K562 (cell line): ENCODE measurements at regions not wholly inside any gene's neighbourhood (a gene's known extent, or its start where the extent isn't known, plus 50 kb on each side); places are given as distances from the start of the nearest gene placed in this dataset.

Experiments used
- ATAC-seq: fragments of 200-7000 bp; cut with Tn5 transposase; 3 replicates; pipeline ENCODE4 v1.9.1; 2020; ENCODE audit warnings: moderate library complexity
- BruUV-seq: library from RNA; stranded (reverse); fragments of 400-500 nt; replicated peaks from 2 replicates; lab custom pipeline; 2021; lab: Mats Ljungman, UMichigan
- CTCF ChIA-PET: fragments of 300-600 bp; formaldehyde crosslinking; extraction: SDS; loops from one replicate; lab custom pipeline; 2021; ENCODE audit warnings: low intra/inter-chr PET ratio; lab: Yijun Ruan, JAX
- POLR2A ChIA-PET: fragments of 300-600, 350-650 bp; sonication (Branson Sonifier 250); formaldehyde crosslinking; extraction: SDS; loops from one replicate; lab custom pipeline; 2021; ENCODE audit warnings: antibody characterized with exemption, inconsistent platforms; lab: Yijun Ruan, JAX
- DNase-seq, 4 experiments: peaks; one replicate each; pipeline versions ENCODE4 v3.0.0 to v3.0.0-alpha.2; 2011 to 2018; ENCODE audit warnings: low spot score in 3 of 4, mixed read lengths in 3 of 4; ENCODE audit errors: extremely low read depth in 1 of 4
- FAIRE-seq: peaks from 2 replicates; lab custom pipeline; 2011; peaks lifted over from hg19 to GRCh38; lab: Jason Lieb, UNC
- H2AFZ ChIP-seq: 2 replicates; pipeline ENCODE4 v1.6.0; 2011; ENCODE audit warnings: low read depth, low read length, control low read depth, inconsistent platforms
- H3K27ac ChIP-seq: fragments of 200-600 bp; 3 replicates; pipeline ENCODE4 v1.8.0; 2011; ENCODE audit warnings: low read depth, mild to moderate bottlenecking, control low read depth, inconsistent platforms, low read length, moderate library complexity, mixed read lengths; ENCODE audit errors: extremely low read depth
- H3K27me3 ChIP-seq, 2 experiments: fragments of 300-600 bp in 1 of 2; 2 replicates in 1 of 2; 3 replicates in 1 of 2; pipeline versions ENCODE4 v1.6.0 to v1.8.0; 2011; ENCODE audit warnings: inconsistent platforms in 2 of 2, low read length in 2 of 2, mild to moderate bottlenecking in 1 of 2, mixed read lengths in 1 of 2, moderate library complexity in 1 of 2; ENCODE audit not compliant: control insufficient read depth in 2 of 2, insufficient read depth in 2 of 2
- H3K36me3 ChIP-seq: fragments of 300-600 bp; 3 replicates; pipeline ENCODE4 v1.8.0; 2011; ENCODE audit warnings: mild to moderate bottlenecking, low read length, inconsistent platforms; ENCODE audit not compliant: control insufficient read depth, insufficient read depth
- H3K4me1 ChIP-seq, 2 experiments: fragments of 200-600 bp in 1 of 2; replicated peaks in 1 of 2; 2 replicates in 1 of 2; 3 replicates in 1 of 2; pipeline versions ENCODE4 v1.5.1 to v1.8.0; 2011; ENCODE audit warnings: inconsistent platforms in 2 of 2, low read length in 2 of 2, mild to moderate bottlenecking in 1 of 2, mixed read lengths in 1 of 2, moderate library complexity in 1 of 2; ENCODE audit not compliant: control insufficient read depth in 2 of 2, insufficient read depth in 2 of 2
- H3K4me2 ChIP-seq: 2 replicates; pipeline ENCODE4 v1.6.1; 2011; ENCODE audit warnings: low read length, control low read depth, inconsistent platforms, mixed read lengths; ENCODE audit not compliant: insufficient read depth
- H3K4me3 ChIP-seq: fragments of 200-600 bp; sonication (generic), shearing (Covaris generic); 2 replicates; pipeline ENCODE4 v1.5.1; 2016; ENCODE audit warnings: control low read depth, inconsistent platforms
- H3K79me2 ChIP-seq: fragments of 200-600 bp; 3 replicates; pipeline ENCODE4 v1.8.0; 2011; ENCODE audit warnings: low read length, inconsistent platforms; ENCODE audit not compliant: control insufficient read depth, insufficient read depth
- H3K9ac ChIP-seq, 2 experiments: 2 replicates each; pipeline versions ENCODE4 v1.6.0 to v1.6.1; 2011; ENCODE audit warnings: low read depth in 2 of 2, low read length in 2 of 2, control low read depth in 1 of 2, inconsistent platforms in 1 of 2, mild to moderate bottlenecking in 1 of 2, mixed read lengths in 1 of 2; ENCODE audit not compliant: insufficient read depth in 1 of 2
- H3K9me1 ChIP-seq: one replicate; pipeline ENCODE4 v1.6.0; 2011; ENCODE audit warnings: inconsistent platforms, mild to moderate bottlenecking, low read length, moderate library complexity; ENCODE audit not compliant: control insufficient read depth, insufficient read depth
- H3K9me3 ChIP-seq: replicated peaks from 2 replicates; pipeline ENCODE4 v1.5.1; 2011; ENCODE audit warnings: low read depth, low read length, inconsistent platforms; ENCODE audit not compliant: control insufficient read depth, insufficient read depth
- H4K20me1 ChIP-seq: replicated peaks from 2 replicates; pipeline ENCODE4 v1.6.1; 2011; ENCODE audit warnings: low read length, inconsistent platforms, mixed read lengths; ENCODE audit not compliant: control insufficient read depth, insufficient read depth
- CHD4 ChIP-seq: fragments of 200-600 bp; sonication (generic); IDR thresholded peaks from 3 replicates; pipeline ENCODE4 v1.6.1; 2012; ENCODE audit warnings: low read depth, mild to moderate bottlenecking, mixed read lengths, low read length, inconsistent platforms; ENCODE audit not compliant: insufficient read depth, insufficient replicate concordance, poor library complexity, severe bottlenecking
- CREBBP ChIP-seq: IDR thresholded peaks from one replicate; pipeline ENCODE4 v1.6.1; 2012; ENCODE audit warnings: low read depth, mild to moderate bottlenecking, control low read depth, inconsistent platforms, low read length
- E2F6 ChIP-seq, 2 experiments: IDR thresholded peaks; 2 replicates each; pipeline ENCODE4 v1.6.1; 2011; ENCODE audit warnings: borderline replicate concordance in 1 of 2, control low read depth in 1 of 2, low read depth in 1 of 2, low read length in 1 of 2, mild to moderate bottlenecking in 1 of 2, mixed read lengths in 1 of 2, moderate library complexity in 1 of 2; ENCODE audit not compliant: insufficient read depth in 1 of 2, insufficient read length in 1 of 2, poor library complexity in 1 of 2, severe bottlenecking in 1 of 2; ENCODE audit errors: extremely low read depth in 1 of 2
- GABPB2 ChIP-seq: fragments of 250-450 bp; sonication (Bioruptor Pico); conservative IDR thresholded peaks from 2 replicates; pipeline ENCODE4 v1.5.1; 2021; ENCODE audit warnings: mild to moderate bottlenecking
- HDAC6 ChIP-seq: IDR thresholded peaks from 2 replicates; pipeline ENCODE4 v1.6.1; 2012; ENCODE audit warnings: low read depth, mild to moderate bottlenecking, control low read depth, inconsistent platforms, low read length, moderate library complexity
- KDM2B ChIP-seq: fragments of 250-450 bp; sonication (Bioruptor Pico); IDR thresholded peaks from 2 replicates; pipeline ENCODE4 v1.8.0; 2021; ENCODE audit warnings: mild to moderate bottlenecking, moderate library complexity
- SAFB ChIP-seq: fragments of 200-400 bp; formaldehyde crosslinking; IDR thresholded peaks from 2 replicates; pipeline ENCODE4 v1.6.1; 2017; ENCODE audit warnings: low read depth, low read length, borderline replicate concordance
- TRIM25 ChIP-seq: fragments of 450-650 bp; IDR thresholded peaks from 2 replicates; pipeline ENCODE4 v1.7.0; 2016; ENCODE audit warnings: borderline replicate concordance
- ZBED1 ChIP-seq: IDR thresholded peaks from 2 replicates; pipeline ENCODE4 v1.6.1; 2014
- ZBTB17 ChIP-seq: fragments of 450-650 bp; formaldehyde crosslinking; IDR thresholded peaks from 2 replicates; pipeline ENCODE4 v1.4.0; 2020; ENCODE audit warnings: mild to moderate bottlenecking
- ZFP91 ChIP-seq: sonication (generic); formaldehyde crosslinking; IDR thresholded peaks from 2 replicates; pipeline ENCODE4 v1.8.0; 2022; ENCODE audit warnings: mild to moderate bottlenecking, missing genetic modification reagents
- ZNF184 ChIP-seq: sonication (generic); formaldehyde crosslinking; IDR thresholded peaks from 2 replicates; pipeline ENCODE4 v1.5.0; 2020; ENCODE audit warnings: missing genetic modification reagents
- WGBS: fragments of 100-300 bp; shearing (Covaris generic); methylation state at CpG from one replicate; pipeline ENCODE4 v1.1.6; 2016; ENCODE audit warnings: low coverage, mixed read lengths; ENCODE audit not compliant: insufficient coverage; ENCODE audit errors: missing lambda C conversion rate; 5-methylcytosine and 5-hydroxymethylcytosine counted together
- in situ Hi-C: fragments of 300-500 bp; cut with MboI; formaldehyde crosslinking; loops from 4 replicates; pipeline ENCODE4 v1.15.0; 2018; ENCODE audit warnings: inconsistent platforms, mixed read lengths
- intact Hi-C: fragments of 100-400 bp; cut with micrococcal nuclease; formaldehyde crosslinking; loops from 2 replicates; pipeline ENCODE4 v1.14.2; 2022

- no peak for TF ChIP-seq SAFB
- TF ChIP-seq E2F6 (IDR thresholded peaks at IDR 0.05; ENCODE audit: borderline replicate concordance in 1 of 2, extremely low read depth in 1 of 2, insufficient read depth in 1 of 2, insufficient read length in 1 of 2, low read depth in 1 of 2, low read length in 1 of 2, poor library complexity in 1 of 2, severe bottlenecking in 1 of 2), result no peak
- no peak for TF ChIP-seq GABPB2 (CRISPR knock-in tag)
- no peak for TF ChIP-seq ZFP91 (CRISPR knock-in tag)
- TF ChIP-seq ZBED1, result no peak
- TF ChIP-seq TRIM25, result no peak
- TF ChIP-seq, all 486 proteins: peak for 3
These were observed 1168.8 kb upstream of the AGA start (continued) for GRCh38 chr4:178611062-178611461.

- Histone ChIP-seq H3K79me2 (no peaks in the 10 kb centered on the region), H3K36me3 (no peaks in the 10 kb centered on the region), H3K4me1 (no peaks in the 10 kb centered on the region), H3K27me3 (no peaks in the 10 kb centered on the region), H4K20me1 (no peaks in the 10 kb centered on the region), H3K9ac (no peak overlapping the region), H3K9me3 (no peaks in the 10 kb centered on the region), H2AFZ (no peak overlapping the region), H3K4me2 (no peak overlapping the region), H3K27ac (no peak overlapping the region), H3K4me3 (no peak overlapping the region), H3K9me1 (no peaks in the 10 kb centered on the region)
- BruUV-seq, result no TSS peak
- ChIA-PET POLR2A (no interaction called here), CTCF (no interaction called here)
- WGBS, result 0% methylated on average over 4 of the region's 4 CpGs
- DNase-seq (no peak), ATAC-seq (no peak), FAIRE-seq (no peak)
- in situ Hi-C loops (no loop called here), intact Hi-C loops (no loop called here)
- no peak for TF ChIP-seq HDAC6
- TF ChIP-seq CHD4, result no peak
- no peak for TF ChIP-seq ZNF184 (CRISPR knock-in tag)
- TF ChIP-seq CREBBP, result no peak
- no peak for TF ChIP-seq KDM2B
- TF ChIP-seq ZBTB17 (CRISPR knock-in tag), result no peak
These were observed 1170.5 kb upstream of the AGA start for GRCh38 chr4:178612733-178613132.
